Heart right ventricle (tissue), 16 donors: ENCODE measurements at regions not wholly inside any gene's neighbourhood (a gene's known extent, or its start where the extent isn't known, plus 50 kb on each side); places are given as distances from the start of the nearest gene placed in this dataset.
A peak's percentile ranks its signal among the peaks of the same experiment; 100 is the strongest.

ENCODE experiments used
- ATAC-seq, 8 donors: fragments of 200-7000 bp; cut with Tn5 transposase; one replicate each; pipeline ENCODE4 v1.9.1; 2020; ENCODE audit warnings: mild to moderate bottlenecking in 8 of 8, moderate library complexity in 8 of 8, moderate number of reproducible peaks in 1 of 8
- DNase-seq, 2 donors: peaks; one replicate each; pipeline ENCODE4 v3.0.0-alpha.2; 2020
- H3K27ac ChIP-seq, 10 donors: fragments of 200-600 bp; sonication (generic) in 2 of 10; one replicate each; pipeline versions ENCODE4 v1.5.0 to v1.8.0; 2020 to 2022; ENCODE audit warnings: mild to moderate bottlenecking in 3 of 10
- H3K27me3 ChIP-seq, 7 donors: fragments of 200-600 bp; one replicate each; pipeline ENCODE4 v1.8.0; 2021 to 2022; ENCODE audit warnings: mild to moderate bottlenecking in 2 of 7
- H3K36me3 ChIP-seq, 9 donors: fragments of 200-600 bp; sonication (generic) in 1 of 9; one replicate each; pipeline versions ENCODE4 v1.5.0 to v1.8.0; 2020 to 2022; ENCODE audit warnings: mild to moderate bottlenecking in 2 of 9
- H3K4me1 ChIP-seq, 9 donors: fragments of 200-600 bp; sonication (generic) in 1 of 9; one replicate each; pipeline versions ENCODE4 v1.5.0 to v1.8.0; 2020 to 2022; ENCODE audit warnings: mild to moderate bottlenecking in 4 of 9
- H3K4me3 ChIP-seq, 10 donors: fragments of 200-600 bp; sonication (generic) in 2 of 10; one replicate each; pipeline versions ENCODE4 v1.5.0 to v1.8.0; 2020 to 2022; ENCODE audit warnings: mild to moderate bottlenecking in 7 of 10, moderate library complexity in 2 of 10
- H3K9me3 ChIP-seq, 11 donors: fragments of 200-600 bp in 10 of 11; sonication (generic) in 2 of 11; one replicate each; pipeline versions ENCODE4 v1.5.0 to v1.8.0; 2013 to 2022; ENCODE audit warnings: mild to moderate bottlenecking in 2 of 11, control low read depth in 1 of 11, moderate library complexity in 1 of 11
- whole genome bisulfite sequencing, 2 donors: extraction: QIAGEN DNeasy Blood & Tissue Kit; methylation state at CpG; one replicate each; pipeline ENCODE4 v1.1.7; 2013; ENCODE audit warnings: inconsistent platforms in 1 of 2; 5-methylcytosine and 5-hydroxymethylcytosine counted together
- intact Hi-C, 10 donors: fragments of 100-400 bp; cut with DNase I; formaldehyde crosslinking; loops; one replicate each; pipeline versions ENCODE4 v1.11.1 to v1.14.2; 2022
- TF ChIP-seq, protein P1 (sequence below), 9 donors: fragments of 200-600 bp; sonication (generic) in 2 of 9; IDR thresholded peaks; one replicate each; pipeline versions ENCODE4 v1.5.0 to v1.8.0; 2021 to 2022; ENCODE audit warnings: antibody characterized with exemption in 9 of 9, mild to moderate bottlenecking in 5 of 9, moderate library complexity in 1 of 9
- donor health status: Arrhythmogenic right ventricular cardiomyopathy.
- donor health status: ischemic (EF 13 %, LVEDD 7.1; RV severe dilation, severe dysfunction).
- donor health status: healthy with polysubstance abuse.
- donor health status: DM: no; HTN: yes; CAD: no.
- donor health status: DM: no; HTN: no; CAD: no.
- donor health status: ischemic (EF 25% LVEDD 6.9; RV normal size, moderate dysfunction).
- donor health status: ischemic (EF 25% LVEDD 5.7; RV mildly dilated, moderate dysfunction).
- donor health status: healthy.
- donor health status: DM: yes; HTN: yes; CAD: no.
- donor health status: Ischemic cardiomyopathy.
- donor health status: ischemic (EF 35%, LVEDD 5.7; RV mildly dilated, moderate dysfunction).
- donor health status: nonischemic (EF 11% LVEDD 7.7; RV severe dilation, severe dysfunction).
- donor health status: DM: yes; HTN: yes; CAD: no.
- donor health status: PGD.
- donor health status: ischemic (EF 29% LVEDD 5.4; RV normal size, mild dysfunction).
- donor health status: nonischemic (EF 23%, LVEDD 6.1; RV moderate dilation, normal function).

DNA sequence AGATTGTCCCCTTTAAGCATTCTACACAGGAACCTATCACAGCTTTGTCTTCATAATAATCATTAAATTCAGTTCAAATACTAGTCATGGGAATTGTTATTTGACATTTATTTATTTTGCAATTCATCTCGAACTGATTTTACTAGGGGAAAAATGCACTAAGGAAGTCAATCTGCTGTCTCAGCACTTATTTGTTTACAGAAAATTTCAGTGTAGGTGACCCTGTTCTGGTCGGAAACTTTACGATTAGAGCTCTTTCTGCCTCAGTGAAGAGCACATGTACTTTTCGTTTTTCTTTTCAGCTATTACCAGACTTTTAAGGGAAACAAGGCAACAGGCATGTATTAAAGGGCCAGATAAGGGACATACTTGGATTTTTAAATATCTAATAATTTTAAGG, 1405.7 kb upstream of the ZEB2 start:
- intact Hi-C loops, result no loop called here
- Histone ChIP-seq H3K9me3 (peaks cover 0 to 3% (median 0%) of the 10 kb centered on the region in 11 donors), H3K27me3 (no peaks in the 10 kb centered on the region), H3K4me1 (peaks cover 0 to 6% (median 0%) of the 10 kb centered on the region in 9 donors), H3K36me3 (no peaks in the 10 kb centered on the region), H3K4me3 (no peak overlapping the region), H3K27ac (no peak overlapping the region)
- 66 to 77% methylated on average over 4 of the region's 4 CpGs for WGBS, 2 donors
- no peak for DNase-seq
- no peak for ATAC-seq
- TF ChIP-seq, protein P1, sequence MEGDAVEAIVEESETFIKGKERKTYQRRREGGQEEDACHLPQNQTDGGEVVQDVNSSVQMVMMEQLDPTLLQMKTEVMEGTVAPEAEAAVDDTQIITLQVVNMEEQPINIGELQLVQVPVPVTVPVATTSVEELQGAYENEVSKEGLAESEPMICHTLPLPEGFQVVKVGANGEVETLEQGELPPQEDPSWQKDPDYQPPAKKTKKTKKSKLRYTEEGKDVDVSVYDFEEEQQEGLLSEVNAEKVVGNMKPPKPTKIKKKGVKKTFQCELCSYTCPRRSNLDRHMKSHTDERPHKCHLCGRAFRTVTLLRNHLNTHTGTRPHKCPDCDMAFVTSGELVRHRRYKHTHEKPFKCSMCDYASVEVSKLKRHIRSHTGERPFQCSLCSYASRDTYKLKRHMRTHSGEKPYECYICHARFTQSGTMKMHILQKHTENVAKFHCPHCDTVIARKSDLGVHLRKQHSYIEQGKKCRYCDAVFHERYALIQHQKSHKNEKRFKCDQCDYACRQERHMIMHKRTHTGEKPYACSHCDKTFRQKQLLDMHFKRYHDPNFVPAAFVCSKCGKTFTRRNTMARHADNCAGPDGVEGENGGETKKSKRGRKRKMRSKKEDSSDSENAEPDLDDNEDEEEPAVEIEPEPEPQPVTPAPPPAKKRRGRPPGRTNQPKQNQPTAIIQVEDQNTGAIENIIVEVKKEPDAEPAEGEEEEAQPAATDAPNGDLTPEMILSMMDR (IDR thresholded peaks at IDR 0.05), result no peak

DNA sequence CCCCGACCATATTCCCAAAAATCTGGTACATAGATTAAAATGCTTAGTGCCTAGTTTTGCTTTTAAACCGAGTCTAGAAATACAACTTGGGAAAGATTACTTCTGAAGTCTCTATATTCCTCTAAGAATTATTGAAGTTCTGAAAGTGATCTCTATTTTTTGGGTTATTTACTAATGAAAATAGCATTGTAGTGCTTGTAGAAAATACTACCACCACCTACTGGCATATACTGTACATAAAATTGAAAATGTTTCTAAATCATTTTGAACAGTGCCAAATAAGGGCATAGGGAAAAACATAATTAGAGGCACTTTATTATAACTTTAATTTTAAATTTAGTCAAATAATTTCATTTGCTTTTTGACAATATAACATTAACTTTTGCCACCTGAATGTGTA, 1399.6 kb upstream of the ZEB2 start:
- peaks cover 0 to 11% (median 5%) of the 10 kb centered on the region in 9 donors for H3K4me1 ChIP-seq
- WGBS, 2 donors, result 62 to 65% methylated on average over 2 of the region's 2 CpGs
- H3K36me3 ChIP-seq, result no peaks in the 10 kb centered on the region
- TF ChIP-seq, protein P1 (IDR thresholded peaks at IDR 0.05), result peak in 6 of 9 donors; percentile 11 to 40 (median 28)
- H3K9me3 ChIP-seq, result peaks cover 0 to 3% (median 0%) of the 10 kb centered on the region in 11 donors
- peak overlapping the region in 3 of 10 donors; percentile 6 to 14 (median 10) for H3K27ac ChIP-seq
- H3K27me3 ChIP-seq, result no peaks in the 10 kb centered on the region
- no peak for ATAC-seq
- intact Hi-C loops, result no loop called here
- no peak for DNase-seq
- peak overlapping the region in 1 of 10 donors; percentile 9 for H3K4me3 ChIP-seq

DNA sequence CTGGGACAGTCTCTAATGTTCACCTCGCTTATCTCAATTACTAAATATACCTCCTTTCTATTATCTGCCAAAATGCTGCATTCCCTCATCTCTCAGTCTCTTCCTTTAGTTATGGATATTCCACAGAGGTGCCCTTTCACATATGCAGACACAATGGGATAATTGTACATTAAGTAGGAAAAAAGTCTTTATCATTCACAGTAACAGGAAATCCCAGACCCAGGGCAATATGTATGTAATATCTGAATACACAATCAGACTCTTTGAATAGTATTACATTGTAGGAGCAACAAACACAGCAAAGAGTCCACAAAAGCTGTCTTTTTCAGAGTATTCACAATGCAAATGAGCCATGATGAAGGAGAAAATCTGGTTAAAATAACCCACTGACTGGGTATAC, 1399.0 kb upstream of the ZEB2 start:
- Histone ChIP-seq H3K9me3 (no peaks in the 10 kb centered on the region), H3K27ac (peak overlapping the region in 4 of 10 donors; percentile 6 to 14 (median 8)), H3K4me3 (peak overlapping the region in 1 of 10 donors; percentile 9), H3K36me3 (no peaks in the 10 kb centered on the region), H3K27me3 (no peaks in the 10 kb centered on the region), H3K4me1 (peaks cover 0 to 11% (median 5%) of the 10 kb centered on the region in 9 donors)
- no peak for ATAC-seq
- TF ChIP-seq, protein P1 (IDR thresholded peaks at IDR 0.05), result no peak
- WGBS, 2 donors, result 40 to 43% methylated on average over 1 of the region's 1 CpG
- intact Hi-C loops, result no loop called here
- DNase-seq, result no peak

DNA sequence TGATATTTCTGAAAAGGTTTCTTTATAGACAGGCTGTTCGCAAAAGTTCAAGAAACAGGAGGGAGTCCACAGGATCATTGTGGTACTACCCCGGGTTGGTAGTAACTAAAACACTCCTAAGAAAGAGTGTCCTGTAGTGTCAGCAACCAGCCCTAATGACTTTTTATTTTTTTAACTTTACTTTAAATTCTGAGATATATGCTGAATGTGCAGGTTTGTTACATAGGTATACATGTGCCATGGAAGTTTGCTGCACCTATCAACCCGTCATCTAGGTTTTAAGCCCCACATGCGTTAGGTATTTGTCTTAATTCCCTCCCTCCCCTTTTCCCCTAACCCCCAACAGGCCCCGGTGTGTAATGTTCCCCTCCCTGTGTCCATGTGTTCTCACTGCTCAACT, 1396.9 kb upstream of the ZEB2 start:
- intact Hi-C loops, result no loop called here
- TF ChIP-seq, protein P1 (IDR thresholded peaks at IDR 0.05), result no peak
- DNase-seq, result no peak
- Histone ChIP-seq H3K27me3 (no peaks in the 10 kb centered on the region), H3K9me3 (no peaks in the 10 kb centered on the region), H3K36me3 (no peaks in the 10 kb centered on the region), H3K4me3 (no peak overlapping the region), H3K27ac (no peak overlapping the region), H3K4me1 (peaks cover 0 to 11% (median 5%) of the 10 kb centered on the region in 9 donors)
- WGBS, 2 donors, result 95% methylated on average over 5 of the region's 5 CpGs
- ATAC-seq, result no peak
